ENCODE measurements at regions not wholly inside any gene's neighbourhood (a gene's known extent, or its start where the extent isn't known, plus 50 kb on each side); places are given as distances from the start of the nearest gene placed in this dataset.

- Histone ChIP-seq H3K36me3 (ENCODE audit: control insufficient read depth, insufficient read depth, low read length) (no peaks in the 10 kb centered on the region), H3K27ac (ENCODE audit: low read depth, low read length) (no peak overlapping the region), H3K9me3 (ENCODE audit: control insufficient read depth, insufficient read depth, low read length) (no peaks in the 10 kb centered on the region), H3K4me3 (ENCODE audit: low read depth, low read length) (no peak overlapping the region), H3K9ac (ENCODE audit: low read depth, low read length) (no peak overlapping the region), H3K27me3 (ENCODE audit: control insufficient read depth, insufficient read depth, low read length) (no peaks in the 10 kb centered on the region), H3K4me1 (ENCODE audit: control insufficient read depth, insufficient read depth, low read length) (no peaks in the 10 kb centered on the region)
These were observed 70.6 kb upstream of the CACNA1E start for GRCh38 chr1:181412746-181413145.

GRCh38 chr1:181413195-181413815 is 70.0 kb upstream of the CACNA1E start:
- no peaks in the 10 kb centered on the region for H3K27me3 ChIP-seq (ENCODE audit: control insufficient read depth, insufficient read depth, low read length)
- H3K9ac ChIP-seq (ENCODE audit: low read depth, low read length): no peak overlapping the region
- H3K4me3 ChIP-seq (ENCODE audit: low read depth, low read length): no peak overlapping the region
- H3K9me3 ChIP-seq (ENCODE audit: control insufficient read depth, insufficient read depth, low read length): no peaks in the 10 kb centered on the region
- H3K4me1 ChIP-seq (ENCODE audit: control insufficient read depth, insufficient read depth, low read length): no peaks in the 10 kb centered on the region
- no peak overlapping the region for H3K27ac ChIP-seq (ENCODE audit: low read depth, low read length)
- no peaks in the 10 kb centered on the region for H3K36me3 ChIP-seq (ENCODE audit: control insufficient read depth, insufficient read depth, low read length)

- H3K27me3 ChIP-seq (ENCODE audit: control insufficient read depth, insufficient read depth, low read length): no peaks in the 10 kb centered on the region
- H3K9me3 ChIP-seq (ENCODE audit: control insufficient read depth, insufficient read depth, low read length): no peaks in the 10 kb centered on the region
- no peaks in the 10 kb centered on the region for H3K4me1 ChIP-seq (ENCODE audit: control insufficient read depth, insufficient read depth, low read length)
- no peaks in the 10 kb centered on the region for H3K36me3 ChIP-seq (ENCODE audit: control insufficient read depth, insufficient read depth, low read length)
- H3K27ac ChIP-seq (ENCODE audit: low read depth, low read length): no peak overlapping the region
- no peak overlapping the region for H3K9ac ChIP-seq (ENCODE audit: low read depth, low read length)
- no peak overlapping the region for H3K4me3 ChIP-seq (ENCODE audit: low read depth, low read length)
These were observed 69.5 kb upstream of the CACNA1E start for GRCh38 chr1:181413836-181414235.

- no peak overlapping the region for H3K9ac ChIP-seq (ENCODE audit: low read depth, low read length)
- H3K4me1 ChIP-seq (ENCODE audit: control insufficient read depth, insufficient read depth, low read length): no peaks in the 10 kb centered on the region
- H3K9me3 ChIP-seq (ENCODE audit: control insufficient read depth, insufficient read depth, low read length): no peaks in the 10 kb centered on the region
- no peaks in the 10 kb centered on the region for H3K36me3 ChIP-seq (ENCODE audit: control insufficient read depth, insufficient read depth, low read length)
- H3K27ac ChIP-seq (ENCODE audit: low read depth, low read length): no peak overlapping the region
- H3K27me3 ChIP-seq (ENCODE audit: control insufficient read depth, insufficient read depth, low read length): no peaks in the 10 kb centered on the region
- H3K4me3 ChIP-seq (ENCODE audit: low read depth, low read length): no peak overlapping the region
These were observed 67.0 kb upstream of the CACNA1E start for GRCh38 chr1:181416268-181416860.

- no peaks in the 10 kb centered on the region for H3K9me3 ChIP-seq (ENCODE audit: control insufficient read depth, insufficient read depth, low read length)
- no peaks in the 10 kb centered on the region for H3K36me3 ChIP-seq (ENCODE audit: control insufficient read depth, insufficient read depth, low read length)
- no peak overlapping the region for H3K9ac ChIP-seq (ENCODE audit: low read depth, low read length)
- no peak overlapping the region for H3K4me3 ChIP-seq (ENCODE audit: low read depth, low read length)
- no peak overlapping the region for H3K27ac ChIP-seq (ENCODE audit: low read depth, low read length)
- H3K27me3 ChIP-seq (ENCODE audit: control insufficient read depth, insufficient read depth, low read length): no peaks in the 10 kb centered on the region
- H3K4me1 ChIP-seq (ENCODE audit: control insufficient read depth, insufficient read depth, low read length): no peaks in the 10 kb centered on the region
These were observed 65.4 kb upstream of the CACNA1E start for GRCh38 chr1:181417915-181418314.

GRCh38 chr1:181423301-181423918 is 59.9 kb upstream of the CACNA1E start:
- Histone ChIP-seq H3K4me1 (ENCODE audit: control insufficient read depth, insufficient read depth, low read length) (no peaks in the 10 kb centered on the region), H3K9ac (ENCODE audit: low read depth, low read length) (no peak overlapping the region), H3K9me3 (ENCODE audit: control insufficient read depth, insufficient read depth, low read length) (no peaks in the 10 kb centered on the region), H3K4me3 (ENCODE audit: low read depth, low read length) (no peak overlapping the region), H3K27ac (ENCODE audit: low read depth, low read length) (no peak overlapping the region), H3K36me3 (ENCODE audit: control insufficient read depth, insufficient read depth, low read length) (no peaks in the 10 kb centered on the region), H3K27me3 (ENCODE audit: control insufficient read depth, insufficient read depth, low read length) (peaks cover 7% of the 10 kb centered on the region)

GRCh38 chr1:181424786-181425403 is 58.4 kb upstream of the CACNA1E start:
- H3K4me1 ChIP-seq (ENCODE audit: control insufficient read depth, insufficient read depth, low read length): no peaks in the 10 kb centered on the region
- H3K9me3 ChIP-seq (ENCODE audit: control insufficient read depth, insufficient read depth, low read length): no peaks in the 10 kb centered on the region
- H3K27ac ChIP-seq (ENCODE audit: low read depth, low read length): no peak overlapping the region
- H3K27me3 ChIP-seq (ENCODE audit: control insufficient read depth, insufficient read depth, low read length): peaks cover 7% of the 10 kb centered on the region
- H3K9ac ChIP-seq (ENCODE audit: low read depth, low read length): no peak overlapping the region
- no peaks in the 10 kb centered on the region for H3K36me3 ChIP-seq (ENCODE audit: control insufficient read depth, insufficient read depth, low read length)
- H3K4me3 ChIP-seq (ENCODE audit: low read depth, low read length): no peak overlapping the region

GRCh38 chr1:181425566-181425965 is 57.8 kb upstream of the CACNA1E start:
- Histone ChIP-seq H3K27me3 (ENCODE audit: control insufficient read depth, insufficient read depth, low read length) (peaks cover 7% of the 10 kb centered on the region), H3K9me3 (ENCODE audit: control insufficient read depth, insufficient read depth, low read length) (no peaks in the 10 kb centered on the region), H3K27ac (ENCODE audit: low read depth, low read length) (no peak overlapping the region), H3K4me3 (ENCODE audit: low read depth, low read length) (no peak overlapping the region), H3K36me3 (ENCODE audit: control insufficient read depth, insufficient read depth, low read length) (no peaks in the 10 kb centered on the region), H3K9ac (ENCODE audit: low read depth, low read length) (no peak overlapping the region), H3K4me1 (ENCODE audit: control insufficient read depth, insufficient read depth, low read length) (no peaks in the 10 kb centered on the region)

GRCh38 chr1:181429462-181429861 is 53.9 kb upstream of the CACNA1E start:
- H3K9ac ChIP-seq (ENCODE audit: low read depth, low read length): no peak overlapping the region
- peaks cover 7% of the 10 kb centered on the region for H3K27me3 ChIP-seq (ENCODE audit: control insufficient read depth, insufficient read depth, low read length)

GRCh38 chr1:181430015-181430885 is 53.1 kb upstream of the CACNA1E start:
- Histone ChIP-seq H3K36me3 (ENCODE audit: control insufficient read depth, insufficient read depth, low read length) (no peaks in the 10 kb centered on the region), H3K4me1 (ENCODE audit: control insufficient read depth, insufficient read depth, low read length) (no peaks in the 10 kb centered on the region), H3K9ac (ENCODE audit: low read depth, low read length) (no peak overlapping the region), H3K27ac (ENCODE audit: low read depth, low read length) (no peak overlapping the region), H3K27me3 (ENCODE audit: control insufficient read depth, insufficient read depth, low read length) (peaks cover 7% of the 10 kb centered on the region), H3K9me3 (ENCODE audit: control insufficient read depth, insufficient read depth, low read length) (no peaks in the 10 kb centered on the region), H3K4me3 (ENCODE audit: low read depth, low read length) (no peak overlapping the region)

More at GRCh38 chr1:181429462-181429861, 53.9 kb upstream of the CACNA1E start:
- H3K4me1 ChIP-seq (ENCODE audit: control insufficient read depth, insufficient read depth, low read length): no peaks in the 10 kb centered on the region
- H3K36me3 ChIP-seq (ENCODE audit: control insufficient read depth, insufficient read depth, low read length): no peaks in the 10 kb centered on the region
- no peak overlapping the region for H3K4me3 ChIP-seq (ENCODE audit: low read depth, low read length)
- H3K9me3 ChIP-seq (ENCODE audit: control insufficient read depth, insufficient read depth, low read length): no peaks in the 10 kb centered on the region
- H3K27ac ChIP-seq (ENCODE audit: low read depth, low read length): no peak overlapping the region

Measured in HUES48 (cell line).